H1 (cell line): ENCODE measurements at regions not wholly inside any gene's neighbourhood (a gene's known extent, or its start where the extent isn't known, plus 50 kb on each side); places are given as distances from the start of the nearest gene placed in this dataset.

ENCODE experiments used
- CTCF ChIA-PET: fragments of 300-600 bp; sonication (Branson Sonifier 250); formaldehyde crosslinking; loops from one replicate; lab custom pipeline; 2021; ENCODE audit not compliant: partially characterized antibody; lab: Charles Lee
- POLR2A ChIA-PET: fragments of 300-600 bp; sonication (Branson Sonifier 250); formaldehyde crosslinking; loops from one replicate; lab custom pipeline; 2021; ENCODE audit warnings: inconsistent platforms; ENCODE audit not compliant: partially characterized antibody; lab: Charles Lee
- DNase-seq, 2 experiments: peaks; one replicate each; pipeline versions ENCODE4 v3.0.0 to v3.0.0-alpha.2; 2010 to 2022; ENCODE audit warnings: low spot score in 2 of 2, low read depth in 1 of 2, mixed read lengths in 1 of 2
- FAIRE-seq: peaks from 2 replicates; lab custom pipeline; 2011; peaks lifted over from hg19 to GRCh38; lab: Jason Lieb, UNC
- H2AFZ ChIP-seq: 2 replicates; pipeline ENCODE4 v1.8.1; 2012; ENCODE audit warnings: low read length, inconsistent platforms
- H2AK5ac ChIP-seq: 2 replicates; pipeline ENCODE4 v1.6.1; 2013; ENCODE audit warnings: low read depth, low read length
- H2BK120ac ChIP-seq: replicated peaks from 2 replicates; pipeline ENCODE3; 2013; ENCODE audit warnings: low read depth, low read length, inconsistent platforms
- H2BK12ac ChIP-seq: 2 replicates; pipeline ENCODE4 v1.6.1; 2013; ENCODE audit warnings: low read depth, low read length
- H2BK15ac ChIP-seq: 2 replicates; pipeline ENCODE4 v1.6.1; 2013; ENCODE audit warnings: low read length
- H2BK20ac ChIP-seq: 2 replicates; pipeline ENCODE4 v1.6.1; 2013; ENCODE audit warnings: low read length
- H2BK5ac ChIP-seq: 2 replicates; pipeline ENCODE4 v1.6.1; 2013; ENCODE audit warnings: low read depth, low read length
- H3K14ac ChIP-seq: 2 replicates; pipeline ENCODE4 v1.6.1; 2013; ENCODE audit warnings: inconsistent platforms; ENCODE audit not compliant: insufficient read length
- H3K18ac ChIP-seq: 2 replicates; pipeline ENCODE4 v1.6.1; 2013; ENCODE audit warnings: low read length; ENCODE audit errors: extremely low read depth
- H3K23ac ChIP-seq: 2 replicates; pipeline ENCODE4 v1.6.1; 2013; ENCODE audit warnings: inconsistent platforms; ENCODE audit not compliant: insufficient read length
- H3K23me2 ChIP-seq: 2 replicates; pipeline ENCODE4 v1.6.1; 2013; ENCODE audit warnings: low read depth, low read length
- H3K27ac ChIP-seq: 2 replicates; pipeline ENCODE4 v1.6.1; 2011; ENCODE audit warnings: low read depth, low read length, inconsistent platforms
- H3K27me3 ChIP-seq, 4 experiments: replicated peaks in 1 of 4; 1 replicate in 1 of 4; 2 replicates in 3 of 4; pipeline versions ENCODE4 v1.6.1 to v1.8.1; 2011 to 2013; ENCODE audit warnings: low read length in 3 of 4, mild to moderate bottlenecking in 3 of 4, inconsistent platforms in 2 of 4, mixed read lengths in 2 of 4, moderate library complexity in 1 of 4; ENCODE audit not compliant: control insufficient read depth in 3 of 4, insufficient read depth in 3 of 4; ENCODE audit errors: extremely low read depth in 1 of 4
- H3K36me3 ChIP-seq, 4 experiments: 2 replicates each; pipeline versions ENCODE4 v1.6.1 to v1.8.1; 2011 to 2013; ENCODE audit warnings: mild to moderate bottlenecking in 4 of 4, low read length in 3 of 4, moderate library complexity in 2 of 4, control low read depth in 1 of 4, inconsistent platforms in 1 of 4; ENCODE audit not compliant: insufficient read depth in 4 of 4, control insufficient read depth in 2 of 4
- H3K4ac ChIP-seq: replicated peaks from 2 replicates; pipeline ENCODE3; 2013; ENCODE audit warnings: low read length, low read depth, mixed read lengths, inconsistent platforms; ENCODE audit not compliant: insufficient read length
- H3K4me1 ChIP-seq, 4 experiments: replicated peaks in 1 of 4; 1 replicate in 1 of 4; 2 replicates in 3 of 4; pipeline versions ENCODE4 v1.6.1 to v1.8.1; 2011 to 2013; ENCODE audit warnings: low read length in 3 of 4, inconsistent platforms in 2 of 4, mixed read lengths in 1 of 4; ENCODE audit not compliant: insufficient read depth in 4 of 4, control insufficient read depth in 3 of 4
- H3K4me2 ChIP-seq, 2 experiments: 2 replicates each; pipeline versions ENCODE4 v1.6.1 to v1.8.1; 2011 to 2013; ENCODE audit warnings: low read depth in 2 of 2, low read length in 2 of 2, control low read depth in 1 of 2, inconsistent platforms in 1 of 2, mild to moderate bottlenecking in 1 of 2; ENCODE audit not compliant: insufficient read depth in 1 of 2
- H3K4me3 ChIP-seq, 4 experiments: fragments of 200-600, 300-600 bp in 1 of 4; sonication (generic), shearing (Covaris generic), sonication (Bioruptor Twin) in 1 of 4; 2 replicates each; pipeline versions ENCODE4 v1.5.1 to v1.8.1; 2011 to 2016; ENCODE audit warnings: low read length in 4 of 4, low read depth in 3 of 4, control low read depth in 2 of 4, inconsistent platforms in 2 of 4, mild to moderate bottlenecking in 2 of 4, mixed read lengths in 1 of 4, moderate library complexity in 1 of 4; ENCODE audit not compliant: insufficient read depth in 2 of 4; ENCODE audit errors: extremely low read depth in 1 of 4
- H3K56ac ChIP-seq: replicated peaks from 2 replicates; pipeline ENCODE3; 2013; ENCODE audit warnings: low read depth, mild to moderate bottlenecking, mixed read lengths, low read length, inconsistent platforms; ENCODE audit not compliant: insufficient read length
- H3K79me1 ChIP-seq: 2 replicates; pipeline ENCODE4 v1.6.1; 2013; ENCODE audit warnings: low read depth, low read length, control low read depth
- H3K79me2 ChIP-seq, 2 experiments: 2 replicates each; pipeline versions ENCODE4 v1.6.1 to v1.8.1; 2012 to 2013; ENCODE audit warnings: low read length in 2 of 2, mild to moderate bottlenecking in 2 of 2, inconsistent platforms in 1 of 2; ENCODE audit not compliant: insufficient read depth in 2 of 2, control insufficient read depth in 1 of 2
- H3K9ac ChIP-seq, 4 experiments: replicated peaks in 1 of 4; 1 replicate in 1 of 4; 2 replicates in 3 of 4; pipeline versions ENCODE4 v1.6.1 to v1.8.1; 2011 to 2013; ENCODE audit warnings: low read depth in 3 of 4, low read length in 3 of 4, control low read depth in 2 of 4, mild to moderate bottlenecking in 2 of 4, moderate library complexity in 2 of 4, inconsistent platforms in 1 of 4; ENCODE audit errors: extremely low read depth in 1 of 4
- H3K9me3 ChIP-seq, 2 experiments: 2 replicates each; pipeline versions ENCODE4 v1.6.1 to v1.8.1; 2012 to 2013; ENCODE audit warnings: mild to moderate bottlenecking in 2 of 2, moderate library complexity in 2 of 2, control low read depth in 1 of 2, inconsistent platforms in 1 of 2, low read depth in 1 of 2, low read length in 1 of 2, mixed read lengths in 1 of 2; ENCODE audit not compliant: insufficient read depth in 2 of 2
- H4K20me1 ChIP-seq, 2 experiments: replicated peaks in 1 of 2; 2 replicates each; pipeline versions ENCODE3 to v1.8.1; 2011 to 2013; ENCODE audit warnings: inconsistent platforms in 2 of 2, low read length in 2 of 2, mild to moderate bottlenecking in 1 of 2; ENCODE audit not compliant: insufficient read depth in 2 of 2, control insufficient read depth in 1 of 2
- H4K5ac ChIP-seq: 2 replicates; pipeline ENCODE4 v1.6.1; 2013; ENCODE audit warnings: low read length, low read depth, mixed read lengths, inconsistent platforms; ENCODE audit not compliant: insufficient read length
- H4K8ac ChIP-seq: 2 replicates; pipeline ENCODE4 v1.8.0; 2013; ENCODE audit warnings: mild to moderate bottlenecking, moderate library complexity, low read length, inconsistent platforms; ENCODE audit not compliant: insufficient read depth; ENCODE audit errors: extremely low read depth
- H4K91ac ChIP-seq: replicated peaks from 2 replicates; pipeline ENCODE3; 2013; ENCODE audit warnings: low read length, mixed read lengths, inconsistent platforms; ENCODE audit not compliant: insufficient read length
- ASH2L ChIP-seq: fragments of 200-600, 300-600 bp; sonication (generic); IDR thresholded peaks from one replicate; pipeline ENCODE4 v1.7.1; 2017; ENCODE audit warnings: low read length
- BRCA1 ChIP-seq: IDR thresholded peaks from 2 replicates; pipeline ENCODE4 v1.6.1; 2012; ENCODE audit warnings: low read depth, low read length, improper control_type of control experiment
- CHD2 ChIP-seq: IDR thresholded peaks from 2 replicates; pipeline ENCODE4 v1.6.1; 2012; ENCODE audit warnings: low read length, improper control_type of control experiment
- CTBP2 ChIP-seq: IDR thresholded peaks from 2 replicates; pipeline ENCODE4 v1.7.0; 2011; ENCODE audit warnings: borderline replicate concordance, mild to moderate bottlenecking, moderate library complexity, mixed read lengths, low read length; ENCODE audit not compliant: insufficient read depth, insufficient read length
- CTCF ChIP-seq, 3 experiments: IDR thresholded peaks; 1 replicate in 2 of 3; 2 replicates in 1 of 3; pipeline versions ENCODE4 v1.5.1 to v1.6.1; 2011; ENCODE audit warnings: low read length in 3 of 3, mild to moderate bottlenecking in 3 of 3, inconsistent platforms in 2 of 3, low read depth in 1 of 3, moderate library complexity in 1 of 3; ENCODE audit not compliant: insufficient read depth in 1 of 3; ENCODE audit errors: control extremely low read depth in 1 of 3
- E2F6 ChIP-seq: IDR thresholded peaks from 2 replicates; pipeline ENCODE4 v1.6.1; 2012; ENCODE audit warnings: inconsistent platforms
- KDM5A ChIP-seq: fragments of 200-600 bp; IDR thresholded peaks from 2 replicates; pipeline ENCODE4 v1.7.1; 2012; ENCODE audit warnings: mild to moderate bottlenecking, low read length, inconsistent platforms, mixed read lengths
- RFX5 ChIP-seq: IDR thresholded peaks from 2 replicates; pipeline ENCODE4 v1.6.1; 2011; ENCODE audit warnings: low read depth, low read length, improper control_type of control experiment, borderline replicate concordance
- SIX5 ChIP-seq: IDR thresholded peaks from 2 replicates; pipeline ENCODE4 v1.6.1; 2011; ENCODE audit warnings: mild to moderate bottlenecking, low read depth, low read length
- SP1 ChIP-seq: IDR thresholded peaks from 2 replicates; pipeline ENCODE4 v1.6.1; 2011; ENCODE audit warnings: low read depth, low read length
- SRF ChIP-seq: IDR thresholded peaks from 2 replicates; pipeline ENCODE4 v1.6.1; 2011; ENCODE audit warnings: mild to moderate bottlenecking, low read depth, low read length, moderate library complexity
- ZNF274 ChIP-seq: IDR thresholded peaks from 2 replicates; pipeline ENCODE4 v1.7.0; 2012; ENCODE audit warnings: low read length, borderline replicate concordance; ENCODE audit errors: extremely low read depth
- WGBS, 2 experiments: shearing (Covaris generic) in 1 of 2; methylation state at CpG; one replicate each; pipeline versions ENCODE4 v1.1.6 to v1.1.7; 2013 to 2015; ENCODE audit warnings: low lambda C conversion rate in 2 of 2, mixed read lengths in 2 of 2, inconsistent platforms in 1 of 2, low coverage in 1 of 2, missing lambda C conversion rate in 1 of 2; ENCODE audit not compliant: insufficient replicate concordance in 2 of 2, insufficient coverage in 1 of 2, insufficient read length in 1 of 2; ENCODE audit errors: extremely low coverage in 1 of 2, missing lambda C conversion rate in 1 of 2; 5-methylcytosine and 5-hydroxymethylcytosine counted together

- H3K79me1 ChIP-seq = no peaks in the 10 kb centered on the region
- H3K4me2 ChIP-seq = no peak overlapping the region
- POLR2A ChIA-PET = no interaction called here
- no peak overlapping the region for H2AFZ ChIP-seq
- CTCF ChIA-PET = no interaction called here
- no peak overlapping the region for H2BK12ac ChIP-seq
- no peaks in the 10 kb centered on the region for H3K27me3 ChIP-seq
- no peak for FAIRE-seq
- H3K23me2 ChIP-seq = no peaks in the 10 kb centered on the region
- H3K36me3 ChIP-seq = no peaks in the 10 kb centered on the region
- H3K23ac ChIP-seq = no peak overlapping the region
- no peaks in the 10 kb centered on the region for H4K20me1 ChIP-seq
- no peak overlapping the region for H4K5ac ChIP-seq
- H2BK15ac ChIP-seq = no peak overlapping the region
- H4K8ac ChIP-seq = no peak overlapping the region
- H3K79me2 ChIP-seq = no peaks in the 10 kb centered on the region
- H2BK20ac ChIP-seq = no peak overlapping the region
- H4K91ac ChIP-seq = no peak overlapping the region
- H2AK5ac ChIP-seq = no peak overlapping the region
- H3K4me3 ChIP-seq = no peak overlapping the region
- H3K9me3 ChIP-seq = no peaks in the 10 kb centered on the region
- H3K14ac ChIP-seq = no peak overlapping the region
- H3K4me1 ChIP-seq = no peaks in the 10 kb centered on the region
- no peak overlapping the region for H3K9ac ChIP-seq
- no peak overlapping the region for H3K56ac ChIP-seq
- no peak overlapping the region for H2BK5ac ChIP-seq
- H3K27ac ChIP-seq = no peak overlapping the region
- H3K18ac ChIP-seq = no peak overlapping the region
- H2BK120ac ChIP-seq = no peak overlapping the region
- no peak overlapping the region for H3K4ac ChIP-seq
- DNase-seq = no peak
- WGBS, 2 experiments = 88% methylated on average over 5 of the region's 5 CpGs; no CpG with 5 or more reads in 1 of the 2 experiments
- TF ChIP-seq SRF = no peak
- no peak for TF ChIP-seq BRCA1
- no peak for TF ChIP-seq RFX5
- no peak for TF ChIP-seq ZNF274
- no peak for TF ChIP-seq SP1
- no peak for TF ChIP-seq CTBP2
- no peak for TF ChIP-seq SIX5
- TF ChIP-seq ASH2L = no peak
- no peak for TF ChIP-seq CTCF (IDR thresholded peaks at IDR 0.05; ENCODE audit: control extremely low read depth in 1 of 3, insufficient read depth in 1 of 3, low read depth in 1 of 3, low read length in 3 of 3)
- no peak for TF ChIP-seq E2F6
- TF ChIP-seq CHD2 = no peak
- no peak for TF ChIP-seq KDM5A
Observed at GRCh38 chr1:198879711-198880306, 241.0 kb downstream of the PTPRC start.
